ENCODE measurements at regions not wholly inside any gene's neighbourhood (a gene's known extent, or its start where the extent isn't known, plus 50 kb on each side); places are given as distances from the start of the nearest gene placed in this dataset.

GRCh38 chr13:88801361-88801760 is 1130.2 kb downstream of the SLITRK5 start:
- no peaks in the 10 kb centered on the region for H3K27me3 Mint-ChIP-seq (ENCODE audit: insufficient read depth, low read depth, poor library complexity)
- Histone ChIP-seq H3K27me3 (ENCODE audit: insufficient read depth) (no peaks in the 10 kb centered on the region), H2AFZ (no peak overlapping the region), H3K79me2 (replicated peaks; ENCODE audit: insufficient read depth) (no peaks in the 10 kb centered on the region), H3K27ac (ENCODE audit: low read depth) (no peak overlapping the region), H4K20me1 (replicated peaks; ENCODE audit: insufficient read depth) (no peaks in the 10 kb centered on the region), H3K9me2 (ENCODE audit: insufficient read depth) (no peaks in the 10 kb centered on the region), H3K4me2 (no peak overlapping the region), H3K4me3 (no peak overlapping the region), H3F3A (replicated peaks; ENCODE audit: low read depth) (no peaks in the 10 kb centered on the region), H3K4me1 (ENCODE audit: insufficient read depth) (no peaks in the 10 kb centered on the region), H3K36me3 (ENCODE audit: insufficient read depth) (no peaks in the 10 kb centered on the region)
- DNase-seq (ENCODE audit: low spot score) = no peak
- no peaks in the 10 kb centered on the region for H3K36me3 Mint-ChIP-seq (ENCODE audit: low read depth)
- no peak overlapping the region for H3K4me3 Mint-ChIP-seq
- H3K4me1 Mint-ChIP-seq = no peaks in the 10 kb centered on the region
- TF ChIP-seq CTCF (conservative IDR thresholded peaks at IDR 0.05; ENCODE audit: low read depth in 2 of 2) (no peak), ZNF114 (CRISPR knock-in tag; IDR thresholded peaks at IDR 0.05) (no peak), JUNB (IDR thresholded peaks at IDR 0.05; ENCODE audit: unreplicated experiment) (no peak), NANOG (IDR thresholded peaks at IDR 0.05; ENCODE audit: borderline replicate concordance) (no peak), POLR2AphosphoS5 (IDR thresholded peaks at IDR 0.05; ENCODE audit: low read depth) (no peak), CREB1 (CRISPR knock-in tag; IDR thresholded peaks at IDR 0.05; ENCODE audit: low read depth) (no peak), EZH2phosphoT487 (IDR thresholded peaks at IDR 0.05; ENCODE audit: unreplicated experiment) (no peak), ZNF462 (CRISPR knock-in tag; IDR thresholded peaks at IDR 0.05) (no peak), EZH2 (IDR thresholded peaks at IDR 0.05; ENCODE audit: low read depth, unreplicated experiment) (no peak), STAT1 (IDR thresholded peaks at IDR 0.05; ENCODE audit: unreplicated experiment) (no peak), ZNF331 (CRISPR knock-in tag; IDR thresholded peaks at IDR 0.05; ENCODE audit: low read depth) (no peak)
- TF ChIP-seq, protein P1, sequence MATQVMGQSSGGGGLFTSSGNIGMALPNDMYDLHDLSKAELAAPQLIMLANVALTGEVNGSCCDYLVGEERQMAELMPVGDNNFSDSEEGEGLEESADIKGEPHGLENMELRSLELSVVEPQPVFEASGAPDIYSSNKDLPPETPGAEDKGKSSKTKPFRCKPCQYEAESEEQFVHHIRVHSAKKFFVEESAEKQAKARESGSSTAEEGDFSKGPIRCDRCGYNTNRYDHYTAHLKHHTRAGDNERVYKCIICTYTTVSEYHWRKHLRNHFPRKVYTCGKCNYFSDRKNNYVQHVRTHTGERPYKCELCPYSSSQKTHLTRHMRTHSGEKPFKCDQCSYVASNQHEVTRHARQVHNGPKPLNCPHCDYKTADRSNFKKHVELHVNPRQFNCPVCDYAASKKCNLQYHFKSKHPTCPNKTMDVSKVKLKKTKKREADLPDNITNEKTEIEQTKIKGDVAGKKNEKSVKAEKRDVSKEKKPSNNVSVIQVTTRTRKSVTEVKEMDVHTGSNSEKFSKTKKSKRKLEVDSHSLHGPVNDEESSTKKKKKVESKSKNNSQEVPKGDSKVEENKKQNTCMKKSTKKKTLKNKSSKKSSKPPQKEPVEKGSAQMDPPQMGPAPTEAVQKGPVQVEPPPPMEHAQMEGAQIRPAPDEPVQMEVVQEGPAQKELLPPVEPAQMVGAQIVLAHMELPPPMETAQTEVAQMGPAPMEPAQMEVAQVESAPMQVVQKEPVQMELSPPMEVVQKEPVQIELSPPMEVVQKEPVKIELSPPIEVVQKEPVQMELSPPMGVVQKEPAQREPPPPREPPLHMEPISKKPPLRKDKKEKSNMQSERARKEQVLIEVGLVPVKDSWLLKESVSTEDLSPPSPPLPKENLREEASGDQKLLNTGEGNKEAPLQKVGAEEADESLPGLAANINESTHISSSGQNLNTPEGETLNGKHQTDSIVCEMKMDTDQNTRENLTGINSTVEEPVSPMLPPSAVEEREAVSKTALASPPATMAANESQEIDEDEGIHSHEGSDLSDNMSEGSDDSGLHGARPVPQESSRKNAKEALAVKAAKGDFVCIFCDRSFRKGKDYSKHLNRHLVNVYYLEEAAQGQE (IDR thresholded peaks at IDR 0.05; ENCODE audit: unreplicated experiment) = no peak
- TF ChIP-seq, protein P2, sequence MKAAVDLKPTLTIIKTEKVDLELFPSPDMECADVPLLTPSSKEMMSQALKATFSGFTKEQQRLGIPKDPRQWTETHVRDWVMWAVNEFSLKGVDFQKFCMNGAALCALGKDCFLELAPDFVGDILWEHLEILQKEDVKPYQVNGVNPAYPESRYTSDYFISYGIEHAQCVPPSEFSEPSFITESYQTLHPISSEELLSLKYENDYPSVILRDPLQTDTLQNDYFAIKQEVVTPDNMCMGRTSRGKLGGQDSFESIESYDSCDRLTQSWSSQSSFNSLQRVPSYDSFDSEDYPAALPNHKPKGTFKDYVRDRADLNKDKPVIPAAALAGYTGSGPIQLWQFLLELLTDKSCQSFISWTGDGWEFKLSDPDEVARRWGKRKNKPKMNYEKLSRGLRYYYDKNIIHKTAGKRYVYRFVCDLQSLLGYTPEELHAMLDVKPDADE (IDR thresholded peaks at IDR 0.05) = no peak
- H3K27ac Mint-ChIP-seq = no peak overlapping the region
- no peaks in the 10 kb centered on the region for H3K9me3 Mint-ChIP-seq
- ATAC-seq = no peak

Measured in GM23338 (cell line).